DND-41 (cell line): ENCODE measurements at regions not wholly inside any gene's neighbourhood (a gene's known extent, or its start where the extent isn't known, plus 50 kb on each side); places are given as distances from the start of the nearest gene placed in this dataset.
A peak's percentile ranks its signal among the peaks of the same experiment; 100 is the strongest.
"Not testable (repeated sequence)": the region's sequence is repeated elsewhere in the genome, so short reads cannot be mapped to it uniquely, and the experiment has no call there.

Source experiments
- CTCF ChIP-seq: IDR thresholded peaks from 2 replicates; pipeline ENCODE4 v1.5.1; 2012; ENCODE audit warnings: borderline replicate concordance, low read length, moderate library complexity, mild to moderate bottlenecking; ENCODE audit not compliant: poor library complexity, severe bottlenecking; ENCODE audit errors: extremely low read depth
- EZH2 ChIP-seq: IDR thresholded peaks from 3 replicates; pipeline ENCODE4 v1.6.1; 2012; ENCODE audit warnings: borderline replicate concordance, low read depth, mild to moderate bottlenecking, moderate library complexity, low read length, inconsistent platforms; ENCODE audit not compliant: severe bottlenecking

GRCh38 chr11:37145434-37145833 lies 547.4 kb upstream of the RAG2 start:
- TF ChIP-seq CTCF: peak; percentile 14
- TF ChIP-seq EZH2: not testable (repeated sequence)
